AG04450 (cell line): ENCODE measurements at regions not wholly inside any gene's neighbourhood (a gene's known extent, or its start where the extent isn't known, plus 50 kb on each side); places are given as distances from the start of the nearest gene placed in this dataset.

Source experiments
- CTCF ChIA-PET: fragments of 300-600, 350-600 bp; formaldehyde crosslinking; extraction: SDS; loops from one replicate; lab custom pipeline; 2022; ENCODE audit warnings: antibody characterized with exemption, inconsistent platforms; lab: Charles Lee
- POLR2A ChIA-PET: fragments of 350-600 bp; formaldehyde crosslinking; extraction: SDS; loops from one replicate; lab custom pipeline; 2021; ENCODE audit warnings: antibody characterized with exemption, inconsistent platforms; lab: Yijun Ruan, JAX
- DNase-seq: peaks from one replicate; pipeline ENCODE4 v3.0.0-alpha.2; 2011; ENCODE audit warnings: low read depth, low spot score
- H3K27ac ChIP-seq: one replicate; pipeline ENCODE4 v1.5.1; 2012; ENCODE audit warnings: low read depth, low read length, control low read depth
- H3K27me3 ChIP-seq: one replicate; pipeline ENCODE4 v1.6.0; 2012; ENCODE audit warnings: low read length; ENCODE audit not compliant: control insufficient read depth, insufficient read depth
- H3K4me3 ChIP-seq: 2 replicates; pipeline ENCODE4 v1.5.1; 2011; ENCODE audit warnings: mild to moderate bottlenecking, low read depth, low read length, control low read depth
- H3K9me3 ChIP-seq: 2 replicates; pipeline ENCODE4 v1.5.1; 2012; ENCODE audit warnings: low read length; ENCODE audit not compliant: control insufficient read depth, insufficient read depth
- CTCF ChIP-seq: IDR thresholded peaks from 2 replicates; pipeline ENCODE4 v1.5.1; 2011; ENCODE audit warnings: low read depth, low read length, control low read depth, inconsistent platforms

GRCh38 chr7:130893441-130893894 is 159.5 kb upstream of the KLF14 start:
- ChIA-PET POLR2A (interaction anchor here (1.1 to 1.3 kb wide), 2 partner anchors 11 to 18 kb away, joined by 4 to 6 read pairs; no protein-coding TSS in a partner anchor), CTCF (interaction anchor here (0.6 to 2.3 kb wide), 4 partner anchors 10 to 147 kb away, joined by 3 to 14 read pairs (median 6); no protein-coding TSS in a partner anchor)
- Histone ChIP-seq H3K9me3 (no peaks in the 10 kb centered on the region), H3K27me3 (no peaks in the 10 kb centered on the region), H3K4me3 (no peak overlapping the region), H3K27ac (peak overlapping the region; percentile 87)
- DNase-seq, result no peak
- no peak for TF ChIP-seq CTCF

GRCh38 chr7:130894146-130894908 is 160.3 kb upstream of the KLF14 start:
- no peak overlapping the region for H3K4me3 ChIP-seq
- TF ChIP-seq CTCF, result no peak
- ChIA-PET CTCF (interaction anchor here (0.6 to 4.5 kb wide), 4 partner anchors 64 to 161 kb away, joined by 3 to 37 read pairs (median 8); no protein-coding TSS in a partner anchor), POLR2A (interaction anchor here (0.6 to 1.3 kb wide), 4 partner anchors 10 to 146 kb away, joined by 3 to 6 read pairs (median 4); no protein-coding TSS in a partner anchor)
- H3K9me3 ChIP-seq, result no peaks in the 10 kb centered on the region
- no peak for DNase-seq
- H3K27me3 ChIP-seq, result no peaks in the 10 kb centered on the region
- H3K27ac ChIP-seq, result peak overlapping the region; percentile 89

- ChIA-PET CTCF (interaction anchor here (0.6 to 5.1 kb wide), 17 partner anchors 9 to 160 kb away, joined by 3 to 91 read pairs (median 17); no protein-coding TSS in a partner anchor), POLR2A (interaction anchor here (0.6 to 0.7 kb wide), 2 partner anchors 63 to 146 kb away, joined by 3 read pairs; no protein-coding TSS in a partner anchor)
- no peak for TF ChIP-seq CTCF
- DNase-seq, result no peak
- peak overlapping the region; percentile 89 for H3K27ac ChIP-seq
- H3K27me3 ChIP-seq, result no peaks in the 10 kb centered on the region
- H3K4me3 ChIP-seq, result peak overlapping the region; percentile 17; the same call in 1 of the 2 replicates
- no peaks in the 10 kb centered on the region for H3K9me3 ChIP-seq
These were observed 161.1 kb upstream of the KLF14 start for GRCh38 chr7:130894909-130895750.

- Histone ChIP-seq H3K4me3 (no peak overlapping the region), H3K27me3 (no peaks in the 10 kb centered on the region), H3K27ac (peak overlapping the region; percentile 89), H3K9me3 (no peaks in the 10 kb centered on the region)
- no peak for DNase-seq
- peak; percentile 67 for TF ChIP-seq CTCF
- POLR2A ChIA-PET, result interaction anchor here (1.2 to 1.8 kb wide), 4 partner anchors 10 to 144 kb away, joined by 4 to 10 read pairs (median 6); no protein-coding TSS in a partner anchor
- CTCF ChIA-PET, result interaction anchor here (0.6 to 5.1 kb wide), 53 partner anchors 8 to 823 kb away, joined by 3 to 91 read pairs (median 7); no protein-coding TSS in a partner anchor
These were observed 162.3 kb upstream of the KLF14 start for GRCh38 chr7:130896051-130896881.
